Stimulated activated CD8-positive, alpha-beta memory T cell treated with anti-CD3 and anti-CD28 coated beads, Interleukin-15, amount 100 ng/mL, for 4 hours (primary cell): ENCODE measurements at regions not wholly inside any gene's neighbourhood (a gene's known extent, or its start where the extent isn't known, plus 50 kb on each side); places are given as distances from the start of the nearest gene placed in this dataset.

Experiments used
- DNase-seq, 2 donors: peaks; one replicate each; pipeline ENCODE4 v3.0.0-alpha.2; 2020; ENCODE audit warnings: low read depth in 2 of 2

- DNase-seq = no peak
Observed at GRCh38 chr3:111244760-111245159, 173.1 kb downstream of the NECTIN3 start.

- DNase-seq = no peak
Observed at GRCh38 chr3:111246967-111247760, 175.5 kb downstream of the NECTIN3 start.

- no peak for DNase-seq
Observed at GRCh38 chr3:111248406-111248805, 176.8 kb downstream of the NECTIN3 start.

- DNase-seq = no peak
Observed at GRCh38 chr3:111249421-111249820, 177.8 kb downstream of the NECTIN3 start.

GRCh38 chr3:111252779-111253178 is 181.2 kb downstream of the NECTIN3 start:
- DNase-seq = no peak

- DNase-seq = no peak
Observed at GRCh38 chr3:111253733-111254132, 182.1 kb downstream of the NECTIN3 start.

- DNase-seq = no peak
Observed at GRCh38 chr3:111260878-111261277, 189.3 kb downstream of the NECTIN3 start.

GRCh38 chr3:111269777-111270176 is 198.2 kb downstream of the NECTIN3 start:
- DNase-seq = no peak

- no peak for DNase-seq
Observed at GRCh38 chr3:111277226-111277625, 205.6 kb downstream of the NECTIN3 start.

- DNase-seq = no peak
Observed at GRCh38 chr3:111278959-111279358, 207.3 kb downstream of the NECTIN3 start.

GRCh38 chr3:111282024-111282423 is 210.4 kb downstream of the NECTIN3 start:
- DNase-seq = no peak

- no peak for DNase-seq
Observed at GRCh38 chr3:111283165-111283564, 211.5 kb downstream of the NECTIN3 start.

- no peak for DNase-seq
Observed at GRCh38 chr3:111284503-111285183, 213.0 kb downstream of the NECTIN3 start.

- no peak for DNase-seq
Observed at GRCh38 chr3:111285184-111285538, 213.5 kb downstream of the NECTIN3 start.

GRCh38 chr3:111285694-111286093 is 214.1 kb downstream of the NECTIN3 start:
- DNase-seq = no peak

GRCh38 chr3:111286746-111287145 is 215.1 kb downstream of the NECTIN3 start:
- DNase-seq = no peak

- DNase-seq = no peak
Observed at GRCh38 chr3:111292117-111292516, 220.5 kb downstream of the NECTIN3 start.

- DNase-seq = no peak
Observed at GRCh38 chr3:111299192-111299615, 227.6 kb downstream of the NECTIN3 start.

GRCh38 chr3:111301238-111301798 is 229.7 kb downstream of the NECTIN3 start:
- no peak for DNase-seq

- no peak for DNase-seq
Observed at GRCh38 chr3:111302063-111302462, 230.4 kb downstream of the NECTIN3 start.

GRCh38 chr3:111303760-111304159 is 232.1 kb downstream of the NECTIN3 start:
- no peak for DNase-seq

GRCh38 chr3:111307676-111308075 is 234.3 kb upstream of the CD96 start:
- DNase-seq = no peak

- no peak for DNase-seq
Observed at GRCh38 chr3:111311126-111311525, 230.9 kb upstream of the CD96 start.
